ENCODE measurements at regions not wholly inside any gene's neighbourhood (a gene's known extent, or its start where the extent isn't known, plus 50 kb on each side); places are given as distances from the start of the nearest gene placed in this dataset.
A peak's percentile ranks its signal among the peaks of the same experiment; 100 is the strongest.

- no peaks in the 10 kb centered on the region for H3K9me3 Mint-ChIP-seq
- peaks cover 2% of the 10 kb centered on the region in 2 donors for H3K36me3 Mint-ChIP-seq (ENCODE audit: insufficient read depth in 2 of 2)
- no peaks in the 10 kb centered on the region for H3K27me3 Mint-ChIP-seq (ENCODE audit: low read depth)
- ATAC-seq (replicated peaks in 1 of 2) (peak; percentile 95 to 99), DNase-seq (peak; percentile 16 to 30)
- peak overlapping the region; percentile 85 for H3K27ac Mint-ChIP-seq
- peak overlapping the region; percentile 56 to 72 for H3K4me3 Mint-ChIP-seq
- H3K4me1 Mint-ChIP-seq (ENCODE audit: low read depth): peaks cover 16% of the 10 kb centered on the region
Observed at GRCh38 chr2:12430407-12431133, 286.2 kb upstream of the TRIB2 start.

GRCh38 chr2:12432985-12433625, 283.6 kb upstream of the TRIB2 start:
- Mint-ChIP-seq H3K4me1 (ENCODE audit: low read depth) (peaks cover 33% of the 10 kb centered on the region), H3K27me3 (ENCODE audit: low read depth) (no peaks in the 10 kb centered on the region), H3K27ac (no peak overlapping the region), H3K36me3 (ENCODE audit: insufficient read depth in 2 of 2) (peaks cover 2% of the 10 kb centered on the region in 2 donors), H3K4me3 (no peak overlapping the region), H3K9me3 (no peaks in the 10 kb centered on the region)
- ATAC-seq (replicated peaks in 1 of 2) (no peak), DNase-seq (no peak)

DNA sequence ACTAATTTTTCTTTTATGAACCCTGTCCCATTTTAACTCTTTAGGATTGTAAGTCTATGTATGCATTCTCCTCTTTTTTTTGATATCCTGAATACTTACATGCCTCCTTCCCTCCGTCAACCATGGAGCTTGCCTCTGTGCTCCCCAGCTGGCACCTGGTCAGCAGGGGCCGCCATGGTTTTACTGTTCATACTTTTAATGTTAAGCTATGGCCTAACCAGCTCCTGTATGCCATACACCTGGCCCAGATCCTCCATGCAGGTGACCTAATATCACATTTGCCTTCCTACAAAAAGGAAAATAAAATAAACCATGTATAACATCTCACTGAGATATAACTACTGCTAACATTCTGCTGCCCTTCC, 283.1 kb upstream of the TRIB2 start:
- no peaks in the 10 kb centered on the region for H3K27me3 Mint-ChIP-seq (ENCODE audit: low read depth)
- H3K9me3 Mint-ChIP-seq: no peaks in the 10 kb centered on the region
- no peak overlapping the region for H3K4me3 Mint-ChIP-seq
- ATAC-seq (replicated peaks in 1 of 2): no peak
- H3K27ac Mint-ChIP-seq: no peak overlapping the region
- H3K36me3 Mint-ChIP-seq (ENCODE audit: insufficient read depth in 2 of 2): peaks cover 2% of the 10 kb centered on the region in 2 donors
- DNase-seq: no peak
- H3K4me1 Mint-ChIP-seq (ENCODE audit: low read depth): peaks cover 33% of the 10 kb centered on the region

- ATAC-seq (replicated peaks in 1 of 2) (no peak), DNase-seq (no peak)
- Mint-ChIP-seq H3K4me3 (no peak overlapping the region), H3K27ac (no peak overlapping the region), H3K36me3 (ENCODE audit: insufficient read depth in 2 of 2) (peaks cover 2% of the 10 kb centered on the region in 2 donors), H3K27me3 (ENCODE audit: low read depth) (no peaks in the 10 kb centered on the region), H3K4me1 (ENCODE audit: low read depth) (peaks cover 33% of the 10 kb centered on the region), H3K9me3 (no peaks in the 10 kb centered on the region)
Observed at GRCh38 chr2:12434630-12435098, 282.1 kb upstream of the TRIB2 start.

- no peaks in the 10 kb centered on the region for H3K9me3 Mint-ChIP-seq
- H3K4me1 Mint-ChIP-seq (ENCODE audit: low read depth): peaks cover 25% of the 10 kb centered on the region
- no peaks in the 10 kb centered on the region for H3K27me3 Mint-ChIP-seq (ENCODE audit: low read depth)
- ATAC-seq (replicated peaks in 1 of 2) (no peak), DNase-seq (no peak)
- peaks cover 2% of the 10 kb centered on the region in 2 donors for H3K36me3 Mint-ChIP-seq (ENCODE audit: insufficient read depth in 2 of 2)
- no peak overlapping the region for H3K4me3 Mint-ChIP-seq
- H3K27ac Mint-ChIP-seq: no peak overlapping the region
Observed at GRCh38 chr2:12435430-12436222, 281.1 kb upstream of the TRIB2 start.

DNA sequence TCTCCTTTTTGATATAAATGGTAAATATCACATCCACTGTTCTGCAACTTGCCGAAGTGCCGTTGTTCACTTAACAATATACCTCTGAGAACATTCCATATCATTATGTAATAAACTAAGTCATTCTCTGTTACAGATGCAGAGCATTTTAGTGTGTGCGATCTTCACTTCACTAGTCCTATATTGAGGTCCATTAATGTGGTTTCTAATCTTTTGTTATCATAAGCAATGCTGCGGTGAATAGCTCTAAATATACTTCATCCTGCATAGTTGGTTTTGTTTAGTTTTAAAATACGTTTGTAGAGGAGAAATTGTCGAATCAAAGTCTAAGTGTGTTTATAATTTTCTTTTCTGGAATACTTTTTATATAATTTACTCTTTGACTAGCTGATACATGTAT, 280.3 kb upstream of the TRIB2 start:
- DNase-seq (no peak), ATAC-seq (replicated peaks in 1 of 2) (no peak)
- Mint-ChIP-seq H3K36me3 (ENCODE audit: insufficient read depth in 2 of 2) (no peaks in the 10 kb centered on the region), H3K4me1 (ENCODE audit: low read depth) (peaks cover 20% of the 10 kb centered on the region), H3K9me3 (no peaks in the 10 kb centered on the region), H3K27me3 (ENCODE audit: low read depth) (no peaks in the 10 kb centered on the region), H3K27ac (no peak overlapping the region), H3K4me3 (peak overlapping the region in 1 of 2 donors; percentile 3)

DNA sequence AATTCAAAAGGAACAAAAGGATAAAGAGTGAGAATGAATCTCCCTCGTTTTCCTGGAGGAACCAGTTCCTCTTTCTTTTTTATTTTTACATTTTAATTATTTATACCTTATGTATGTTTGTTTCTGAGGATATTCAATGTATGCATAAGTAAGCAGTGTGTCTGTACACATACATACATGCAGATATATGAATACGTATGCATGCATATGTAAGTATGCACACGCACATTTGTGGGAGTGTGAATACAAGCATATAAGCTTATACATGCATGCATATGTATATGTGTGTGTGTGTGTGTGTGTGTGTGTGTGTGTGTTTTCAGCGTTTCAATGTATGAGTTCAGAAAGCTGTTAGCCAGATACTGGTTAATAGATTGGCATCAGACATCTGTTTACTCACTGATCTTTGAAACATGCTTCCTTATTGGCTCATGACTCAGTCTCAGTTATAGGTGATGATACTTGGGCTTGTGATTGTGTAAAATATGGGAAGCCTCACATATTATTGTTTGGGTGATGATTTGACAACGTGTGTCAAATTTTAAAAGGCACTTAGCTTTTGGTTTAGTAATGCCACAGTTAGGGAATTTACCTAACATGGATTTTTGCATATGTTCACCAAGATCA, 279.7 kb upstream of the TRIB2 start:
- Mint-ChIP-seq H3K4me1 (ENCODE audit: low read depth) (peaks cover 26% of the 10 kb centered on the region), H3K36me3 (ENCODE audit: insufficient read depth in 2 of 2) (no peaks in the 10 kb centered on the region), H3K4me3 (no peak overlapping the region), H3K27me3 (ENCODE audit: low read depth) (no peaks in the 10 kb centered on the region), H3K27ac (no peak overlapping the region), H3K9me3 (no peaks in the 10 kb centered on the region)
- no peak for DNase-seq
- no peak for ATAC-seq (replicated peaks in 1 of 2)

DNA sequence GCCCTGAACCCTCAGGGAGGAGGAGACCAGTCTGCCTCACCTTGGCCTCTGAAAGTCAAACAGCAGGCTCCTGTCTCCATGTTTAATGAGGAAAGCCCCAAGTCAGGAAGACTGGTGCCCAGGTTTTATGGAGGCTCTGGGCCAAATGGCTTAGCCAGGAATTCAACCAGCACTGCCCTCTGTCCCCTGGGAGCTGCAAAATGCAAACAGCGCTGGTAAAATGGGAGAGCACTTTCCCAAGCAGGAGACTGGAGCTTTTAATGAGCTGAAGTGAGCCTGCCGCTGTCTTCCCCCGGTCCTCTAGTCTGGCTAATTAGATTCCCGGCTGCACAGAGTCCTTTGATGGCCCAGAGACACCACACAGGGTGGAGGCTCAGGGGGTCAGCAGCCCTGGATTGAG, 276.0 kb upstream of the TRIB2 start:
- Mint-ChIP-seq H3K9me3 (no peaks in the 10 kb centered on the region), H3K4me3 (no peak overlapping the region), H3K27ac (no peak overlapping the region), H3K36me3 (ENCODE audit: insufficient read depth in 2 of 2) (no peaks in the 10 kb centered on the region), H3K27me3 (ENCODE audit: low read depth) (peaks cover 4% of the 10 kb centered on the region), H3K4me1 (ENCODE audit: low read depth) (peaks cover 28% of the 10 kb centered on the region)
- no peak for ATAC-seq (replicated peaks in 1 of 2)
- no peak for DNase-seq

- H3K9me3 Mint-ChIP-seq: no peaks in the 10 kb centered on the region
- H3K36me3 Mint-ChIP-seq (ENCODE audit: insufficient read depth in 2 of 2): no peaks in the 10 kb centered on the region
- H3K27ac Mint-ChIP-seq: no peak overlapping the region
- ATAC-seq (replicated peaks in 1 of 2) (no peak), DNase-seq (no peak)
- H3K4me1 Mint-ChIP-seq (ENCODE audit: low read depth): peaks cover 18% of the 10 kb centered on the region
- H3K4me3 Mint-ChIP-seq: peak overlapping the region in 1 of 2 donors; percentile 3
- H3K27me3 Mint-ChIP-seq (ENCODE audit: low read depth): peaks cover 4% of the 10 kb centered on the region
Observed at GRCh38 chr2:12441750-12442475, 274.8 kb upstream of the TRIB2 start.

DNA sequence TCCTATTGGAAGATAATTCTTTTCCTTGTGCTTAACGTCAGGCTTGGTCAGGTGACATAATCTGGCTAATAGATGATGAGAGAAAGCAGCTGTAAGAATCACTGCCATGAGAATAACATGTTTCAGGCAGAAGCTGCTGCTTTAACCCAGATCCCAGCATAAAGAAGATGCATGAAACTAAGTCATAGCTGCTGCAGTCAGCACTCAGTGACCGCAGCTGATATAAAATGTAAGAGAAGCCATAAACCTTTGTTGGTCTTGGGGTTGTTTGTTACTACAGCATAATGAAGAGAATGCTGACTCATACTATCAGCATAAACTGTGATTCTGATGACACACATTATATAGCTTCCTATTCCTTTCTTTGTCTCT, 274.3 kb upstream of the TRIB2 start:
- peaks cover 14% of the 10 kb centered on the region for H3K4me1 Mint-ChIP-seq (ENCODE audit: low read depth)
- no peak for DNase-seq
- H3K36me3 Mint-ChIP-seq (ENCODE audit: insufficient read depth in 2 of 2): no peaks in the 10 kb centered on the region
- H3K27ac Mint-ChIP-seq: peak overlapping the region; percentile 11
- H3K27me3 Mint-ChIP-seq (ENCODE audit: low read depth): peaks cover 4% of the 10 kb centered on the region
- ATAC-seq (replicated peaks in 1 of 2): peak; percentile 40 to 79
- no peaks in the 10 kb centered on the region for H3K9me3 Mint-ChIP-seq
- H3K4me3 Mint-ChIP-seq: peak overlapping the region in 1 of 2 donors; percentile 3

DNA sequence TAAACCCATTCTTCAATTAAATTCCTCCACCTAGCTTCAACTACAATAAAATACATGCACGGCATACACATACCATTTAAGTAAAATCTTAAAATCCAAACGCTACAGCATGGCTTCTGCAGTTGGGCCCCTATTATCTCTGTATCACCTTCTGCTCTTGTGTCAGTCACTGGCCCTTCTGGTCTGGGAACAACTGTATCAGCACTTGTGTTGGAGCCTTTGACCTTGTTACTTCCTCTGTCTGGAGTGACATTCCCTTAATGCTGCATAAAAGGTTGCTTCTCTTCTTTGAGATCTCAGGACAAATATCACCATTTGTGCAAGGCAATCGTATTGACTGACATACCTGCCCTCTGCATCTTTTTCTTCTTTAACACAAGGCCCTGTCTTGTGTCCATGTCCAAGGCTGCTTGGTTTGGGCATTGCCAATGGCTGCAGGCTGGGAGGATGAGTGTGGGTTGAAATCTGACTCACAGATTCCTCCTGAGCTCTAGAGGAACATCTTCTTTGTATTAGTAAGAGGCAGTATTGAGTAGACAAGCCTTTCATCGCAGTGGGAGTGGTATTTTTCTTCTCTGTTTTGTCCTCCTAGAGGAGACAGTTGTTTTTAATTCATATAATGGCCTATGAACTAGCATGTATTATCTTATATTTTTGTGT, 267.8 kb upstream of the TRIB2 start:
- ATAC-seq (replicated peaks in 1 of 2): peak; percentile 65 to 76
- Mint-ChIP-seq H3K27me3 (ENCODE audit: low read depth) (peaks cover 4% of the 10 kb centered on the region), H3K4me1 (ENCODE audit: low read depth) (peaks cover 27% of the 10 kb centered on the region), H3K9me3 (peaks cover 0 to 2% of the 10 kb centered on the region in 2 donors), H3K27ac (no peak overlapping the region), H3K4me3 (no peak overlapping the region), H3K36me3 (ENCODE audit: insufficient read depth in 2 of 2) (no peaks in the 10 kb centered on the region)
- DNase-seq: peak in 1 of 2 donors; percentile 7

GRCh38 chr2:12451726-12452125, 265.0 kb upstream of the TRIB2 start:
- DNase-seq (no peak), ATAC-seq (replicated peaks in 1 of 2) (no peak)
- H3K36me3 Mint-ChIP-seq (ENCODE audit: insufficient read depth in 2 of 2): peaks cover 0 to 2% of the 10 kb centered on the region in 2 donors
- H3K4me3 Mint-ChIP-seq: peak overlapping the region; percentile 53 to 79
- peaks cover 0 to 4% of the 10 kb centered on the region in 2 donors for H3K9me3 Mint-ChIP-seq
- H3K4me1 Mint-ChIP-seq (ENCODE audit: low read depth): peaks cover 37% of the 10 kb centered on the region
- peak overlapping the region; percentile 73 for H3K27ac Mint-ChIP-seq
- no peaks in the 10 kb centered on the region for H3K27me3 Mint-ChIP-seq (ENCODE audit: low read depth)
